OCI-LY7 (cell line): ENCODE measurements at regions not wholly inside any gene's neighbourhood (a gene's known extent, or its start where the extent isn't known, plus 50 kb on each side); places are given as distances from the start of the nearest gene placed in this dataset.

Source experiments
- BruUV-seq: library from RNA; stranded (reverse); fragments of 400-500 nt; replicated peaks from 2 replicates; lab custom pipeline; 2021; lab: Mats Ljungman, UMichigan
- CTCF ChIA-PET: fragments of 300-600 bp; sonication (Branson Sonifier 250); formaldehyde crosslinking; loops from one replicate; lab custom pipeline; 2022; ENCODE audit warnings: antibody characterized with exemption; ENCODE audit not compliant: unreplicated experiment; lab: Charles Lee
- POLR2A ChIA-PET: fragments of 300-600 bp; sonication (Branson Sonifier 250); formaldehyde crosslinking; loops from one replicate; lab custom pipeline; 2022; ENCODE audit warnings: antibody characterized with exemption; lab: Charles Lee
- DNase-seq: peaks from one replicate; pipeline ENCODE4 v3.0.0-alpha.2; 2015; ENCODE audit warnings: low spot score
- H2AFZ ChIP-seq: fragments of 200-600 bp; sonication (generic), shearing (Covaris generic); 2 replicates; pipeline ENCODE4 v1.6.1; 2014; ENCODE audit warnings: mild to moderate bottlenecking, antibody characterized with exemption, low read length, moderate library complexity
- H3K27ac ChIP-seq: fragments of 200-600 bp; sonication (generic); 2 replicates; pipeline ENCODE4 v1.5.1; 2014; ENCODE audit warnings: mixed run types, low read depth, mild to moderate bottlenecking, moderate library complexity, low read length, inconsistent platforms; ENCODE audit not compliant: poor library complexity, severe bottlenecking
- H3K36me3 ChIP-seq: fragments of 200-600 bp; sonication (generic); 2 replicates; pipeline ENCODE4 v1.6.1; 2014; ENCODE audit warnings: mild to moderate bottlenecking, antibody characterized with exemption, low read length, moderate library complexity, mixed read lengths; ENCODE audit not compliant: insufficient read depth
- H3K4me1 ChIP-seq: fragments of 200-600 bp; sonication (generic); 2 replicates; pipeline ENCODE4 v1.5.1; 2014; ENCODE audit warnings: mild to moderate bottlenecking, low read length; ENCODE audit not compliant: insufficient read depth, poor library complexity, severe bottlenecking
- H3K4me2 ChIP-seq: fragments of 200-600 bp; sonication (generic); 2 replicates; pipeline ENCODE4 v1.6.1; 2014; ENCODE audit warnings: mild to moderate bottlenecking, low read length
- H3K4me3 ChIP-seq: fragments of 200-600 bp; sonication (generic); 2 replicates; pipeline ENCODE4 v1.5.1; 2014; ENCODE audit warnings: mild to moderate bottlenecking, low read depth, low read length; ENCODE audit not compliant: poor library complexity, severe bottlenecking
- H3K79me2 ChIP-seq: fragments of 200-600 bp; sonication (generic); 2 replicates; pipeline ENCODE4 v1.6.1; 2016; ENCODE audit warnings: low read depth, mild to moderate bottlenecking, low read length, moderate library complexity, mixed read lengths; ENCODE audit not compliant: insufficient read depth
- H3K9me2 ChIP-seq: fragments of 200-600 bp; sonication (generic); 2 replicates; pipeline ENCODE4 v1.6.1; 2016; ENCODE audit warnings: mild to moderate bottlenecking, low read length, mixed read lengths; ENCODE audit not compliant: insufficient read depth
- H3K9me3 ChIP-seq: fragments of 200-600 bp; sonication (generic); 2 replicates; pipeline ENCODE4 v1.6.1; 2014; ENCODE audit warnings: mild to moderate bottlenecking, mixed run types, low read length, mixed read lengths
- H4K20me1 ChIP-seq: fragments of 200-600 bp; sonication (generic); 2 replicates; pipeline ENCODE4 v1.6.1; 2014; ENCODE audit warnings: mild to moderate bottlenecking, antibody characterized with exemption, low read length, moderate library complexity, mixed read lengths; ENCODE audit not compliant: insufficient read depth
- EZH2phosphoT487 ChIP-seq: fragments of 200-600 bp; sonication (generic); IDR thresholded peaks from 2 replicates; pipeline ENCODE4 v1.6.1; 2018; ENCODE audit warnings: low read depth, borderline replicate concordance, mild to moderate bottlenecking, mixed run types, antibody characterized with exemption, low read length, moderate library complexity, mixed read lengths
- intact Hi-C: fragments of 100-400 bp; cut with micrococcal nuclease; formaldehyde crosslinking; loops from one replicate; pipeline ENCODE4 v1.10.0; 2022; ENCODE audit not compliant: unreplicated experiment
- TF ChIP-seq, protein P1 (sequence below): fragments of 200-600 bp; sonication (generic); conservative IDR thresholded peaks from 2 replicates; pipeline ENCODE4 v1.5.1; 2014; ENCODE audit warnings: mild to moderate bottlenecking, antibody characterized with exemption, low read length, moderate library complexity, mixed read lengths

DNA sequence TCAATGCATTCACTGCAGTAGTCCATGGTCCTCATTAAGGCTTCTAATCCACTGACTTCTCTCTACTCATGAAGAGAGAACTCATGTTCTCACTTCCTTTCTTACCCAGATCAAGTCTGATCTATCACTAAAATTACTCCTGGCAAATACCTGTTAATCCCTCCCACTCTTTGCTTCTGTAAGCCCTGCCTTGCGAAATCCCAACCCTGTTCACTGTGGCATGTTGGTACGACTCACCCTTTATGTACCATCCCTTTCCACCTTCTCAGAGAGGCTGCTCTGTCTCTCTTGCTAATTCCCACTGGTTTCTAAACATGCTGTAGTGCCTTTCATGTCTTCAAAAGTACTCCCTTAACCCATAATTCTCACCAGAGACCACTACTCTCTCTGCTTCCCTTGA lies 272.2 kb upstream of the ACVR2A start:
- H3K79me2 ChIP-seq = no peaks in the 10 kb centered on the region
- H3K9me2 ChIP-seq = no peaks in the 10 kb centered on the region
- POLR2A ChIA-PET = no interaction called here
- H2AFZ ChIP-seq = no peak overlapping the region
- no peaks in the 10 kb centered on the region for H3K9me3 ChIP-seq
- CTCF ChIA-PET = no interaction called here
- TF ChIP-seq, protein P1, sequence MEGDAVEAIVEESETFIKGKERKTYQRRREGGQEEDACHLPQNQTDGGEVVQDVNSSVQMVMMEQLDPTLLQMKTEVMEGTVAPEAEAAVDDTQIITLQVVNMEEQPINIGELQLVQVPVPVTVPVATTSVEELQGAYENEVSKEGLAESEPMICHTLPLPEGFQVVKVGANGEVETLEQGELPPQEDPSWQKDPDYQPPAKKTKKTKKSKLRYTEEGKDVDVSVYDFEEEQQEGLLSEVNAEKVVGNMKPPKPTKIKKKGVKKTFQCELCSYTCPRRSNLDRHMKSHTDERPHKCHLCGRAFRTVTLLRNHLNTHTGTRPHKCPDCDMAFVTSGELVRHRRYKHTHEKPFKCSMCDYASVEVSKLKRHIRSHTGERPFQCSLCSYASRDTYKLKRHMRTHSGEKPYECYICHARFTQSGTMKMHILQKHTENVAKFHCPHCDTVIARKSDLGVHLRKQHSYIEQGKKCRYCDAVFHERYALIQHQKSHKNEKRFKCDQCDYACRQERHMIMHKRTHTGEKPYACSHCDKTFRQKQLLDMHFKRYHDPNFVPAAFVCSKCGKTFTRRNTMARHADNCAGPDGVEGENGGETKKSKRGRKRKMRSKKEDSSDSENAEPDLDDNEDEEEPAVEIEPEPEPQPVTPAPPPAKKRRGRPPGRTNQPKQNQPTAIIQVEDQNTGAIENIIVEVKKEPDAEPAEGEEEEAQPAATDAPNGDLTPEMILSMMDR = no peak
- TF ChIP-seq EZH2phosphoT487 = no peak
- H3K4me3 ChIP-seq = no peak overlapping the region
- no peaks in the 10 kb centered on the region for H3K36me3 ChIP-seq
- H4K20me1 ChIP-seq = no peaks in the 10 kb centered on the region
- H3K4me1 ChIP-seq = no peaks in the 10 kb centered on the region
- intact Hi-C loops = no loop called here
- H3K4me2 ChIP-seq = no peak overlapping the region
- no TSS peak for BruUV-seq
- no peak for DNase-seq
- no peak overlapping the region for H3K27ac ChIP-seq

DNA sequence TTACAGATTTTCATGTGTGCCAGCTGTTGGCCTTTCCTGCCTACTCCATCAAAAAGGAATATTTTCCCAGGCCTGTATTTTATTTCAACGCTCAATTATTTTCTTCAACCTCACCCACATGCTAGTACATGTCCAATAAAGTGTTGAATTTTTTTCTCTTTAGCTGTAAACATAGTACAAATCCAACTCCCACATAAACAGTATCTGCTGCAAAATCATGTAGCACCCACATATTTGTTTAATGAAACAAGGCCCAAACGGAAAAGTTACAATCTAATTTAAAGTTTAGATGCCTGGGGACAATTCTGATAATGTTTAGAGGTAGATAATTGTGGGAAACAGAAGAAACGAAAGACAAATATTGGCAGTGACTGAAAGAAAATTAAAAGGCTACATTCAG lies 275.4 kb upstream of the ACVR2A start:
- Histone ChIP-seq H2AFZ (no peak overlapping the region), H3K27ac (no peak overlapping the region), H3K4me2 (no peak overlapping the region), H3K9me2 (no peaks in the 10 kb centered on the region), H3K36me3 (no peaks in the 10 kb centered on the region), H3K4me1 (no peaks in the 10 kb centered on the region), H3K79me2 (no peaks in the 10 kb centered on the region), H4K20me1 (no peaks in the 10 kb centered on the region), H3K4me3 (no peak overlapping the region), H3K9me3 (no peaks in the 10 kb centered on the region)
- no peak for DNase-seq
- BruUV-seq = no TSS peak
- ChIA-PET CTCF (no interaction called here), POLR2A (no interaction called here)
- TF ChIP-seq, protein P1 = no peak
- TF ChIP-seq EZH2phosphoT487 = no peak
- intact Hi-C loops = no loop called here

DNA sequence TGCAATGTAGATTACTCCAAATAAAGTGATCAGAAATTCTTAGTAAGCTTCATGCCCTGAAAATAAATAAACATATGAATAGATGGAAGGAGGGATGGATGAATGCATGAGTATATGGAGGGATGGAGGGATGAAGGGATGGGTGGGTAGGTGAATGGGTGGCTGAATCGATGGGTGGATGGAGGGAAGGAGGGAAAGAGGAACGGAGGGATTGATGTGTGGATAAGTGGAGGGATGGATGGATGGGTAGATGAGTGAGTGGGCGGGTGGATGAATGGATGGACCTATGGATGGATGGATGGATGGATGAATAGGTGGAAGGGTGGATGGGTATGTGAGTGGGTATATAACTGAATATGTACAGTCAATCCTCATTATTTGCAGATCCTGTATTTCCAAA lies 276.7 kb upstream of the ACVR2A start:
- Histone ChIP-seq H3K9me3 (no peaks in the 10 kb centered on the region), H3K4me2 (no peak overlapping the region), H3K79me2 (no peaks in the 10 kb centered on the region), H3K36me3 (no peaks in the 10 kb centered on the region), H2AFZ (no peak overlapping the region), H3K4me1 (no peaks in the 10 kb centered on the region), H3K27ac (no peak overlapping the region), H3K9me2 (no peaks in the 10 kb centered on the region), H4K20me1 (no peaks in the 10 kb centered on the region), H3K4me3 (no peak overlapping the region)
- BruUV-seq = no TSS peak
- intact Hi-C loops = no loop called here
- POLR2A ChIA-PET = no interaction called here
- TF ChIP-seq, protein P1 = no peak
- TF ChIP-seq EZH2phosphoT487 = no peak
- no peak for DNase-seq
- CTCF ChIA-PET = no interaction called here
